ENCODE measurements at regions not wholly inside any gene's neighbourhood (a gene's known extent, or its start where the extent isn't known, plus 50 kb on each side); places are given as distances from the start of the nearest gene placed in this dataset.

DNA sequence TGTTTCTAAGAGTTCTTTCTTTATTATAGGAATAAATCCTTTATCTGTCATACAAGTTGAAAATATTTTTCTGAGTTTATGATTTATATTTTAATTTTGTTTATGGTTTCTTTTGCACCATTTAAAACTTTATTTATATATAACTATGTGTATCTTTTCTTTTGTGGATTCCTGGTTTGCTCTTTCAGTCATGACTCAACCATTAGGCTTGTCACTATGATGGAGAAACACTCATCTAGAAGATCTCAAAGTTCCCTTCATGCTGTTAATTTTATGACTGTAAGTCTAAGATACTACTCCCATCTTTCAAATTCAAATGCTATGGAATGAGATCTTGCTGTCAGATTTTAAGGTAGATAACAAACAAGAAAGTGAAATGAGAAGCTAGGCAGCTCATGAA, 199.5 kb downstream of the INHBA start:
- H3K27ac ChIP-seq, result no peak overlapping the region
- DNase-seq, result no peak
- H3K9me3 ChIP-seq, result no peaks in the 10 kb centered on the region
- H3K4me1 ChIP-seq, result no peaks in the 10 kb centered on the region
- no peaks in the 10 kb centered on the region for H3K27me3 ChIP-seq
- H3K36me3 ChIP-seq, result no peaks in the 10 kb centered on the region
- H3K4me3 ChIP-seq, result no peak overlapping the region
- in situ Hi-C loops (cut with MboI; ENCODE audit: low pct_ligation_motif_present in 1 of 4, low pct_unique_long_range_greater_than_20kb in 1 of 4, low sequenced_read_pairs in 3 of 4), result no loop called here
- TF ChIP-seq POLR2A (IDR thresholded peaks at IDR 0.05) (no peak), POLR2AphosphoS5 (IDR thresholded peaks at IDR 0.05) (no peak), EP300 (IDR thresholded peaks at IDR 0.05; ENCODE audit: low read depth) (no peak)
- TF ChIP-seq, protein P1, sequence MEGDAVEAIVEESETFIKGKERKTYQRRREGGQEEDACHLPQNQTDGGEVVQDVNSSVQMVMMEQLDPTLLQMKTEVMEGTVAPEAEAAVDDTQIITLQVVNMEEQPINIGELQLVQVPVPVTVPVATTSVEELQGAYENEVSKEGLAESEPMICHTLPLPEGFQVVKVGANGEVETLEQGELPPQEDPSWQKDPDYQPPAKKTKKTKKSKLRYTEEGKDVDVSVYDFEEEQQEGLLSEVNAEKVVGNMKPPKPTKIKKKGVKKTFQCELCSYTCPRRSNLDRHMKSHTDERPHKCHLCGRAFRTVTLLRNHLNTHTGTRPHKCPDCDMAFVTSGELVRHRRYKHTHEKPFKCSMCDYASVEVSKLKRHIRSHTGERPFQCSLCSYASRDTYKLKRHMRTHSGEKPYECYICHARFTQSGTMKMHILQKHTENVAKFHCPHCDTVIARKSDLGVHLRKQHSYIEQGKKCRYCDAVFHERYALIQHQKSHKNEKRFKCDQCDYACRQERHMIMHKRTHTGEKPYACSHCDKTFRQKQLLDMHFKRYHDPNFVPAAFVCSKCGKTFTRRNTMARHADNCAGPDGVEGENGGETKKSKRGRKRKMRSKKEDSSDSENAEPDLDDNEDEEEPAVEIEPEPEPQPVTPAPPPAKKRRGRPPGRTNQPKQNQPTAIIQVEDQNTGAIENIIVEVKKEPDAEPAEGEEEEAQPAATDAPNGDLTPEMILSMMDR (IDR thresholded peaks at IDR 0.05), result no peak
- intact Hi-C loops (cut with DNase I; ENCODE audit: low total_unique reads), result no loop called here

DNA sequence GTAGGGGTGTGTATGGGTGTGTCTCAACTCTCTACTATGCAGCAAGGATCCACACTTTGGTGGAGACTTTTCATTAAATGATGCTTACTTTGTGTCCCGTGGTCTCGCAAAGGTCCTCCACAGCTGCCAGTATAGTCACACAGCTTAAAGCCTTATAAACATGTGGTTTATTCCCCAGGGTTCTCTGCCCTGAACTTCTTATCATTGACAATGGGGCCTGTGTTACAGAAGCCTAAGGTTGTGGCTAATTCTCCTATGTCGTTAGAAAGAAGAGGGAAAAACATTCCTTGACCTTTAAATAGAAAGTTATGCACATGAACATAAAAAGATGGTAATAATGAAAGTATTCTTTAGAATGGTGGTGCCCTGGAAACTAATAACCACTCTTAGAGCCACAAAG, 201.4 kb downstream of the INHBA start:
- intact Hi-C loops (cut with DNase I; ENCODE audit: low total_unique reads) (no loop called here), in situ Hi-C loops (cut with MboI; ENCODE audit: low pct_ligation_motif_present in 1 of 4, low pct_unique_long_range_greater_than_20kb in 1 of 4, low sequenced_read_pairs in 3 of 4) (no loop called here)
- no peak for DNase-seq
- H3K4me1 ChIP-seq, result no peaks in the 10 kb centered on the region
- H3K4me3 ChIP-seq, result no peak overlapping the region
- no peaks in the 10 kb centered on the region for H3K27me3 ChIP-seq
- WGBS, 2 donors (ENCODE audit: low coverage in 1 of 2), result 25 to 77% methylated on average over 1 to 3 of the region's 3 CpGs
- no peak overlapping the region for H3K27ac ChIP-seq
- H3K36me3 ChIP-seq, result no peaks in the 10 kb centered on the region
- no peaks in the 10 kb centered on the region for H3K9me3 ChIP-seq
- TF ChIP-seq POLR2A (IDR thresholded peaks at IDR 0.05) (no peak), EP300 (IDR thresholded peaks at IDR 0.05; ENCODE audit: low read depth) (no peak), POLR2AphosphoS5 (IDR thresholded peaks at IDR 0.05) (no peak)
- TF ChIP-seq, protein P1 (IDR thresholded peaks at IDR 0.05), result no peak

GRCh38 chr7:41501006-41501405, 201.9 kb downstream of the INHBA start:
- Histone ChIP-seq H3K9me3 (no peaks in the 10 kb centered on the region), H3K4me1 (no peaks in the 10 kb centered on the region), H3K4me3 (no peak overlapping the region), H3K36me3 (no peaks in the 10 kb centered on the region), H3K27ac (no peak overlapping the region), H3K27me3 (no peaks in the 10 kb centered on the region)
- TF ChIP-seq EP300 (IDR thresholded peaks at IDR 0.05; ENCODE audit: low read depth) (no peak), POLR2A (IDR thresholded peaks at IDR 0.05) (no peak), POLR2AphosphoS5 (IDR thresholded peaks at IDR 0.05) (no peak)
- TF ChIP-seq, protein P1 (IDR thresholded peaks at IDR 0.05), result no peak
- no peak for DNase-seq
- intact Hi-C loops (cut with DNase I; ENCODE audit: low total_unique reads), result no loop called here
- in situ Hi-C loops (cut with MboI; ENCODE audit: low pct_ligation_motif_present in 1 of 4, low pct_unique_long_range_greater_than_20kb in 1 of 4, low sequenced_read_pairs in 3 of 4), result no loop called here
- WGBS, 2 donors (ENCODE audit: low coverage in 1 of 2), result 62 to 72% methylated on average over 6 of the region's 6 CpGs

DNA sequence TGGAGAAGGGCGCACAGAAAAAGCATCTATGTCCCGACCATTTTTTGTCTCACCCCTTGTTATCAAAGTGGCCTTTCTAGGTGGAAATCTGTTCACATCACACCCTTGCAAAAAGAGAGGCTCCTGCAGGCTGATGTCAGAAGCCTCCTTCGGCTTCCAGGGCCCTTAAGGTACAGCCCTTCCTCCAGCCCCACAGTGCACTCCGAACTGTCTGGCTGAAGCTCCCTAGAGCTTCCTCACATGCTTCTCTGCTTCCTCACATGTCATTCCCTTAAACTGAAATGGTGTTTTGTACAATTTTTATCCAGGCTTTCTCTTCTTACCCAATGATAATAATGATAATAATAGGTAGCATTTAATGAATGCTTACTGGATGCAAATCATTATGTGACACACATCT, 210.3 kb downstream of the INHBA start:
- H3K27ac ChIP-seq, result no peak overlapping the region
- H3K36me3 ChIP-seq, result no peaks in the 10 kb centered on the region
- in situ Hi-C loops (cut with MboI; ENCODE audit: low pct_ligation_motif_present in 1 of 4, low pct_unique_long_range_greater_than_20kb in 1 of 4, low sequenced_read_pairs in 3 of 4), result no loop called here
- H3K9me3 ChIP-seq, result no peaks in the 10 kb centered on the region
- no peaks in the 10 kb centered on the region for H3K27me3 ChIP-seq
- no peaks in the 10 kb centered on the region for H3K4me1 ChIP-seq
- WGBS, 2 donors (ENCODE audit: low coverage in 1 of 2), result 60 to 89% methylated on average over 2 to 4 of the region's 4 CpGs
- intact Hi-C loops (cut with DNase I; ENCODE audit: low total_unique reads), result no loop called here
- TF ChIP-seq, protein P1 (IDR thresholded peaks at IDR 0.05), result no peak
- no peak for TF ChIP-seq POLR2AphosphoS5 (IDR thresholded peaks at IDR 0.05)
- no peak overlapping the region for H3K4me3 ChIP-seq
- no peak for DNase-seq
